ENCODE measurements at regions not wholly inside any gene's neighbourhood (a gene's known extent, or its start where the extent isn't known, plus 50 kb on each side); places are given as distances from the start of the nearest gene placed in this dataset.

DNA sequence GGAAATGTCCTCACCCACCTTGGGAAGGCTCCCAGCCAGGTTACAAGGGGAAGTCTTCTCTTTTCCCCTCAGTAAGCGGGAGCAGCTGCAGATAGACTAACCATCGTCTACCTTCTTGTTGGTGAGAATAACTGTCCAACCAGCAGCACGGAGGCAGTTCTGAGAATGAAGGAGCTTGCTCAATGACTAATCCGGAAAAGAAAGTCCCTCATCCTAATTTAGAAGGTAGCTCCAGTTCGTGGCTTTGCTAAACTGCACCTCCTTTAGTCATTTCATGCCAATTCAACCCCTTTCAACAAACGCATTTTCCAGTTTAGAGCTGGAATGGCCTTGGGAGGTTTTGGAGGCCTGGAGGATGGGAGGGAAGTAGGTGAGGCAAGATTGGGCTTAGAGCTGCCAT, 527.4 kb upstream of the PROK2 start:
- H3K36me3 ChIP-seq (ENCODE audit: insufficient read depth), result no peaks in the 10 kb centered on the region
- H3K4me2 ChIP-seq, result no peak overlapping the region
- no peaks in the 10 kb centered on the region for H3K27me3 ChIP-seq (ENCODE audit: insufficient read depth, low read depth)
- no peak overlapping the region for H2AFZ ChIP-seq (ENCODE audit: low read depth)
- TF ChIP-seq, protein P1, sequence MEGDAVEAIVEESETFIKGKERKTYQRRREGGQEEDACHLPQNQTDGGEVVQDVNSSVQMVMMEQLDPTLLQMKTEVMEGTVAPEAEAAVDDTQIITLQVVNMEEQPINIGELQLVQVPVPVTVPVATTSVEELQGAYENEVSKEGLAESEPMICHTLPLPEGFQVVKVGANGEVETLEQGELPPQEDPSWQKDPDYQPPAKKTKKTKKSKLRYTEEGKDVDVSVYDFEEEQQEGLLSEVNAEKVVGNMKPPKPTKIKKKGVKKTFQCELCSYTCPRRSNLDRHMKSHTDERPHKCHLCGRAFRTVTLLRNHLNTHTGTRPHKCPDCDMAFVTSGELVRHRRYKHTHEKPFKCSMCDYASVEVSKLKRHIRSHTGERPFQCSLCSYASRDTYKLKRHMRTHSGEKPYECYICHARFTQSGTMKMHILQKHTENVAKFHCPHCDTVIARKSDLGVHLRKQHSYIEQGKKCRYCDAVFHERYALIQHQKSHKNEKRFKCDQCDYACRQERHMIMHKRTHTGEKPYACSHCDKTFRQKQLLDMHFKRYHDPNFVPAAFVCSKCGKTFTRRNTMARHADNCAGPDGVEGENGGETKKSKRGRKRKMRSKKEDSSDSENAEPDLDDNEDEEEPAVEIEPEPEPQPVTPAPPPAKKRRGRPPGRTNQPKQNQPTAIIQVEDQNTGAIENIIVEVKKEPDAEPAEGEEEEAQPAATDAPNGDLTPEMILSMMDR (conservative IDR thresholded peaks at IDR 0.05; ENCODE audit: low read depth, low read length), result no peak
- no peaks in the 10 kb centered on the region for H3K4me1 ChIP-seq (ENCODE audit: low read depth, poor library complexity, severe bottlenecking)
- H3K4me3 ChIP-seq (IDR thresholded peaks at IDR 0.05; ENCODE audit: insufficient read depth, low read depth, low read length), result no peak overlapping the region
- H4K20me1 ChIP-seq (ENCODE audit: insufficient read depth), result no peaks in the 10 kb centered on the region
- no peak overlapping the region for H3K27ac ChIP-seq
- no peaks in the 10 kb centered on the region for H3K79me2 ChIP-seq (ENCODE audit: insufficient read depth, low read depth)
- no peak overlapping the region for H3K9ac ChIP-seq

DNA sequence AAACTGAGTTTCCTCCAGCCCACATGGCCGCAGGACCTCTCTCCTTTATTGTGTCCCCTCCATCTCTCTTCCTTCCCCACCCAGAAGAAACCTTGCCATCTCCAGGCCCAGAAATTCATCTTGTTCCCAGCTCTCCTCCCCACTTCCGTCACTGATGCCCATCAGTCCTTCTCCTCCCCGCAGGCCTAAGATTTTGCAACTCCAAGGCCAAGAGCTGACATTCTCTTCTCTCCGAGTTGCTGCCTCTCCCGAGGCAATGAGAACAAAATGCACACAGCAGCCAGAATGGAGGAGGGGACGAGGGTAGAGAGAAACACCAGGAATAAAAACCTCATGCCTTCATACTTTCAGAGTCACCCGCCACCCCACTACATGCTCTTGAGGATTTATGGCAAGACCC, 526.5 kb upstream of the PROK2 start:
- Histone ChIP-seq H4K20me1 (ENCODE audit: insufficient read depth) (no peaks in the 10 kb centered on the region), H3K4me2 (no peak overlapping the region), H3K79me2 (ENCODE audit: insufficient read depth, low read depth) (no peaks in the 10 kb centered on the region), H3K9ac (no peak overlapping the region), H3K4me3 (IDR thresholded peaks at IDR 0.05; ENCODE audit: insufficient read depth, low read depth, low read length) (no peak overlapping the region), H3K27ac (no peak overlapping the region), H3K4me1 (ENCODE audit: low read depth, poor library complexity, severe bottlenecking) (no peaks in the 10 kb centered on the region), H3K36me3 (ENCODE audit: insufficient read depth) (no peaks in the 10 kb centered on the region), H2AFZ (ENCODE audit: low read depth) (no peak overlapping the region), H3K27me3 (ENCODE audit: insufficient read depth, low read depth) (no peaks in the 10 kb centered on the region)
- TF ChIP-seq, protein P1 (conservative IDR thresholded peaks at IDR 0.05; ENCODE audit: low read depth, low read length), result no peak

DNA sequence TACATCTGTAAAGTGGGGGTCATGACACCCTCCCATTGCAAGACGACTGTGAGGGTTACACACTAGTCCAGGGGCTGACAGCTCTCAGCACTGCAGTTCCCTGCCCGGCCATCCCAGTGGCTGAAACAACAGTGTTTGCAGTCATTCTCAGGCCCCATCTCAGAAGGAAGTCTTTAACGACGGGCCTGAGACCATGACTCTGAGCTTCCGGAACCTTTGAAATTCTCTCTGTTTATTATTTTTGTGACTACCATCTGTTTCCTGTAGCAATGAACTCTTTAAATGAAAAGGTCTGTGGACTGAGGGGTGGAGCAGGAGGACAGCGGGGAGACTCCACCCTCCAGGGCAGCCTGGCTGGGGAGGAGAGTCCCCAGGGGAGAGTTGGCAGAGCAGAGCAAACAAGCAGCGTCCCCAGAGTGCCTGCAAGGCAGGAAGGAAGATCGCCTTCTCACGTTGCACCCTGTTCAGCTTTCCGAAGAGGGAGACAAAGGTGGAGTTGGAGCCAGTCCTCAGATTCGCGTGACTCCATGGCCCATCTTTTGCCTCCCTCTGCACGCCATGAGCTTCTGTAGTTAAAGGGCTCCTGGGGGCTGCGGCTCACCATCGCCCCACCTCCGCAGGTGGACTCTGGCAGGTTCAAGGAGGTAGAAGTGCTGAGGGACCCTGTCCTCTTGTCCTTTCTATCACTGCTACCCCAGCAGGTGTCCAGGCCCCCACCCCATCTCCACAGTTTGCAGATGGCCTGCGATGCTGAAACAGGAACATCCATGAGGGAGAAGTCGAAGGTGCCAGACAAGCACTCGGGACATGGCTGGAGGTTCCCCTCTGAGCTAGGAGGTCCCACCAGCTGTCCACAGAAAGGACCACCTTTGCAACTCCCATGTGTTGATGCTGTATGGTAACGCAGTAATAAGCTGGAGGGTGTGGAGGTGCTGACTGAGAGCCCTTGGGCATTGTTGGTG, 525.8 kb upstream of the PROK2 start:
- TF ChIP-seq, protein P1 (conservative IDR thresholded peaks at IDR 0.05; ENCODE audit: low read depth, low read length), result no peak
- no peak overlapping the region for H3K9ac ChIP-seq
- no peak overlapping the region for H3K4me2 ChIP-seq
- H3K27ac ChIP-seq, result no peak overlapping the region
- H2AFZ ChIP-seq (ENCODE audit: low read depth), result no peak overlapping the region
- no peaks in the 10 kb centered on the region for H3K4me1 ChIP-seq (ENCODE audit: low read depth, poor library complexity, severe bottlenecking)
- H3K4me3 ChIP-seq (IDR thresholded peaks at IDR 0.05; ENCODE audit: insufficient read depth, low read depth, low read length), result no peak overlapping the region
- H3K27me3 ChIP-seq (ENCODE audit: insufficient read depth, low read depth), result no peaks in the 10 kb centered on the region
- no peaks in the 10 kb centered on the region for H3K79me2 ChIP-seq (ENCODE audit: insufficient read depth, low read depth)
- no peaks in the 10 kb centered on the region for H4K20me1 ChIP-seq (ENCODE audit: insufficient read depth)
- H3K36me3 ChIP-seq (ENCODE audit: insufficient read depth), result no peaks in the 10 kb centered on the region

DNA sequence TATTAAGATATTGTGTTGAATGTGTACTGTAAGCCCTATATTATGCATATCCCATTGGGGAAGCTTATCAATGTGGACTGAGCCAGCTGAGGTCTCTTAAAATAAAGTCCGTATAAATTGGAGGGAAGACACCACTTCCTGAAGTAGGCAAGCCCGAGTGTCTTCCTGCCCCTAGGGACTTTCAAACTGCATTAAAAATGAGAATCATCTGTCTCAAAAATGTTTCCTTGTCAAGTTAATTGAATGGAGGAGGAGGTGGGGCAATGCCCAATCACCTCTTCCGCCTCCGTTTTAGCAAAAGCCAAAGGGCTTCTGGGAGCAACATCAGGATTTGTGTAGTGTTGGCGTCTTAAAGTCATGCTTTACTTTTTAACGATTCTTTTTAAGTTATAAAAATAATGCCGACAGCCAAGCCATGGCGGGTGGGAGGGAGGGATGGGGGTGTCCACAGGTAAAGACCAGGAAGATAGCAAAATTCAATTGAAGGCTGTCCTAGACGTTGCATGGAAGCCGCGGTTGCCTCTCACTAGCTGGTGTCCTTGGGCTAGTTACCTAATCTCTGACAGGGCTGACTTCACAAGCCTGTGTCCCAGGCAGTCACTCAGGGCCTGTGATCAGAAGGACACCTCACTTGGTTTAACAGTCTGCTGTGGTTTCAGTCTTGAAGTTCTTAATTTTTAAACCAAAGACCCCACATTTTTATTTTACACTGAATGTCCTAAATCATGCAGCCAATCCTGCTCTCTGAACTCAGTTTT, 524.9 kb upstream of the PROK2 start:
- Histone ChIP-seq H2AFZ (ENCODE audit: low read depth) (no peak overlapping the region), H3K4me1 (ENCODE audit: low read depth, poor library complexity, severe bottlenecking) (no peaks in the 10 kb centered on the region), H3K36me3 (ENCODE audit: insufficient read depth) (no peaks in the 10 kb centered on the region), H4K20me1 (ENCODE audit: insufficient read depth) (no peaks in the 10 kb centered on the region), H3K9ac (no peak overlapping the region), H3K27ac (no peak overlapping the region), H3K4me2 (no peak overlapping the region), H3K79me2 (ENCODE audit: insufficient read depth, low read depth) (no peaks in the 10 kb centered on the region), H3K4me3 (IDR thresholded peaks at IDR 0.05; ENCODE audit: insufficient read depth, low read depth, low read length) (no peak overlapping the region), H3K27me3 (ENCODE audit: insufficient read depth, low read depth) (no peaks in the 10 kb centered on the region)
- TF ChIP-seq, protein P1 (conservative IDR thresholded peaks at IDR 0.05; ENCODE audit: low read depth, low read length), result no peak
